NCI-H1417 (cell line): ENCODE measurements at regions not wholly inside any gene's neighbourhood (a gene's known extent, or its start where the extent isn't known, plus 50 kb on each side); places are given as distances from the start of the nearest gene placed in this dataset.

Source experiments
- DNase-seq, 3 experiments: peaks; one replicate each; lab custom pipeline; 2025; lab: John Stamatoyannopoulos, UW

DNA sequence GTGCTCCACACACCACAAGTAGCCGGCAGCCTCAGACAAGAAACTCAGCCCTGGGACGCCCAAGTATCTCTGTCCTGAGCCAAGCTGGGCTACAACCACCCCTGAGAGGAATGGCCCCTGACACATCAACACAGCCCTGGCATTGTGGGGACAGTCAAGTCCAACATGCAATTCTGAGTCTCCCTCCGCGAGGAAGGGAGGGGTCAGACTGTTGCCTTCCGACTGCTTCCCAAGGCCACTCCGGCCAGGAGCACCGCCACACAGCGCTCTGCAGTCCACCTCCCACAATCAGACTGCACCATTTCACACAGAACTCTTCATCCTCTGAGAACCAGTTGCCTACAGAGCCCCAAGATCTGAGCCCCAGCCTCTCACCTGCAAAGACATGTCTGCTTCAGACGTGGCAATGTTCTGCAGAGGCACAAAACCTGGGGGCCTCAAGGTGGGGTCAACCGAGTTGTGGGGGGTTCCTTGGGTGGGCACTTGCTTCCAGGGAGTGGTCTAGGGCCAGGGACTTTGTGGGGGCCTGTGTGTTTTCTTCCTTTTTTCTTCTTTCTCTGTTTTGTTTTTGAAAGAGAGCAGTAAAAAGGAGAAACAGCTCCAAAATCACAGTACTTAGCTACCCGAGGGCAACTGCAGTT is 76.7 kb upstream of the SALL3 start:
- no peak for DNase-seq

DNA sequence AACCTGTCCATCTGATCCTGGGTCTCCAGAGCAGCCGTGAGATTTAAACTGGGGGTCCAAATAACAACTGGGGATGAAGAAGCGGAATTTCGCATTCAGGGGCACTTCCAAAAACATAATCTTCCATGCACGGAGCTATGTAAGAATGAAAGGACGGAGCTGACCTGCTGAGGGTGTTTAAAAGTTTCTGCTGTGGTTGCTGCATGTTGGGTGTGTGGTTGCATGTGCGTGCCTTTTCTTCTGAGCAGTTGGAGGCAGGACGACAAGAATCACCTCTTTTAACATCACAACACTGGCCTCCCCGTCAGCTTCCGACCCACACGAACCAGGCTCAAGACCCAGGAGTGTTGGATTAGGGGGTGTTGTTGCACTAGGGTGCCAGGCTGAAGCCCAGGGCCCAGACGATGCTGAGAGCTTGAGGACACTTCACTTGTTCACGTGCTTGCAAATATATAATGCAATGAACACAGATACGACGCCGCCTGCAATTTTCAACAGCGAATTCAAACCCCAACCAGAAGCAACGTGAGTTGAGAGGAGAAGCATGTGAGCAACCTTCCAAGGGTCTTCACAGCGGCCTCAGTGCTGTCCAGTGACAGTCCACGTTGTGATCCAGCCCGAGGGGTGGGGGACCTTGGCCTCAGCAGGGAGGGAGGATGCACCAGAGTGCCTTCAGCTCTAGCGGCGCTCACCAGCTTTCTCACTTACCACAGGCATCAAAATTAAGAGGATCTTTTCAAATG is 76.0 kb upstream of the SALL3 start:
- no peak for DNase-seq

DNA sequence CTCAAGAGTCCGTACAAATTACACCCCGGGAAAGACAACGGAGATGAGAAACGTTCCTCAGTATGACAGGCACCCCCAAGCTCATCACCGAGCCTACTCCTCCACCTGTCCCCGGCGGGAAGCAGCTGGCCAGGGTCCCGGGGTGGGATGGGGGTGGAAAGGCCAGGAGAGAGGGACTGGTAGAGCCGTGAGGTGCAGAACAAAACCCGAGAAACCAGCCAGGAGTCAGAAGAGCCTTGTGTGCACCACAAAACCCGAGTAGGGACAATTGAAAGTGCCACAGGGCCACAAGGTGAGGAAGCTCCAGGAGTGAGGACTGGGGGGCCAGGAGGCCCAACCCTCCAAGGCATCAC is 75.5 kb upstream of the SALL3 start:
- DNase-seq: no peak

DNA sequence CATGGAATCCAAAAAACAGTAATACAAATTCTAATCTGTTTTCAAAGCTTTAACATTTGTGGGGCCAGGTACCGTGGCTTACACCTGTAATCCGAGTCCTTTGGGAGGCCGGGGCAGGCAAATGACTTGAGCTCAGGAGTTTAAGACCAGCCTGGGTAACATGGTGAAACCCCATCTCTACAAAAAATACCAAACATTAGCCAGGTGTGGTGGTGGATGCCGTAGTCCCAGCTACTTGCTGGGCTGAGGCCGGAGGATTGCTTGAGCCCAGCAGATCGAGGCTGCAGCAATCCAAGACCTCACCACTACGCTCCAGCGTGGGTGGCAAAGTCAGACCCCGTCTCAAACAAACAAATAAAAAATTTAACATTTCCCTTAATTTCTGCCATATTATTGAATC is 74.3 kb upstream of the SALL3 start:
- no peak for DNase-seq

DNA sequence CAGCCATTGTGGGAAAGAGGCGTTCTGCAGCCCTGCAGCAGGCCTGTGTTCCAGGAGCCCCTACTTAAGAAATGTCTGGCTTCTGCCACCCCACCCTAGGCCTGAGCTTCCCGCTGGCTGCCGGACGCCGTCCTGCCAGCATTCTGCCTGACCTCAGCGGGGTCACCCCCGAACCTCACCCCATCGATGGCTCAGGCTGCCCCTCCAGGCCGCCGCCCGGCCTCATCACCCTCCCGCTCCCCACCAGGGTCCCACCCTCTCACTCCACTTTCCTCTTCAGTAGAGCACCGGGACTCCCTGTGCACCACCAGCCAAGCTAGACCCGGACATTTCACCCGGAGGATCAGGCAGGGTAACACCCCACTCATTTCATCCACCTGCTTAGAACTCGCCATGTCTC is 73.6 kb upstream of the SALL3 start:
- no peak for DNase-seq

DNA sequence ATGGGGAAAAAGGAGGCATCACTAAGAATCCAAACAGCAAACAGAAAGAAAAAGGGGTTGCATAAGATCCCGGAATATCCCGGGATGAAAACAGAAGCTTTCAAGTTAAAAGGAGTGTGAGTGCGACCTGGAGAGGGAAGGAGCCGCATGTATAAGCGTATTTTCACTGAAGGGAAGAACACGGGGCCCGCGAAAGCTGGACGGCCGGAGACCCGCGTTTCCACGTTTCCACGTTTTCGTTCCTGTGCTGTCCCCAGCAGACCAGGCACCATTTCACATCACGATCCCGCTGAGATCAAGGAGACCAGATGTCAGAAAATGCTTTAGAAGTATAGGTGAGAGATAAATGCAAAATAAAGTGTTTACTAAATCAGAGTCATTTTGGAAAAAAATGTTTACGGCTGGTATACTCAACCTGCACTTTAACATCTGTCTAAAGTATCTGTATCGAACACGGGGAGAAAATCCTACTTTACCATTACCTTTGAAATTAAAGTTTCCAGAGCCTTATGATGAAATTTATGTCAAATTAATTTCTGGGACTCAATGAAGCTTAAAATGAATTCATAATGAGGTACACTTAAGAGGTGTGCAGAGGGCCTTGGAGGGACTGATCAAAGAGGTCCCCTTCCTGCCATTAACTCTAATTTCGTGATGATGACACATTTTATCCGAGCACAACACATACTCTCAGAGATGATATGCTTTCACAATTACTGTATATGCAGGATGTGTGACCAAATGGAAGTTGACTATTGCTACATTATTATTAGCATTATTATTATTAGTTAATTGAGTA is 71.0 kb upstream of the SALL3 start:
- no peak for DNase-seq

DNA sequence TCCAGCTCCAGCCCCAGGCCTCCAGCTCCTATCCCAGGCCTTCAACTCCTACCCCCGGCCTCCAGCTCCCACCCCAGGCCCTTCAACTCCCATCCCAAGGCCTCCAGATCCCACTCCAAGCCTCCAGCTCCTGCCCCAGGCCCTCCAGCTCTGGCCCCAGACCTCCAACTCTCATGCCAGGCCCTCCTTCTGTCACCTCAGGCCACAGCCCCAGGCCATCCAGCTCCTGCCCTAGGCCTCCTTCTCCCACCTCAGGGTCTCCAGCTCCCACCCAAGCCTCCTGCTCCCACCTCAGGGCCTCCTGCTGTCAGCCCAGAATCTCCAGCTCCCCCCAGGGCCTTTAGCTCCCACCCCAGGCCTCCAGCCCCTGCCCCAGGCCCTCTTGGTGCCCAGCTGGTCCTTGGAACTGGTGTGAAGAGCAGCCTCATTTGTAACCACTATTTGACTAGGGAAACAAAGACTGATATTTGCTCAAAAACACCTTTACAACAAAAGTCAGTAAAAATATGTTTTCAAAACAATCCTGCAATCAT is 67.8 kb upstream of the SALL3 start:
- no peak for DNase-seq

DNA sequence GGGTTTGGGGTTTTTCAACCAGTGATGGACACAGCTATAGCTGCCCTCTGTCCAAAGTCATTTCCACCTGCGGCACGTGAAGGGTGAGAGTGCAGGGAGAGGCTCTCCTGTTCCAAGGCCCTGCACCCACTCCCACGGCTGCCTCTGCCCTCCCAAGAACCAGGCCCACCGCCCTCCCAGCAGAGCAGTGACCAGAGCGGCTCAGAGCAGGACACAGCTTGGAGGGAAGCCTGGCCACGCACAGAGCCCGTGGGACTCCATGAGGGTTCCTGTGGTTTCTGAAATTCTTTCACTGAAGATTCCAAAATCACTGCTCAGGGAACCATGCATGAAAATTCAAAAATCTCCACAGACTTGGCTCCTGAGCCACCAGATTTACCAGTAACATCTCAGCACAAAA is 67.3 kb upstream of the SALL3 start:
- no peak for DNase-seq

DNA sequence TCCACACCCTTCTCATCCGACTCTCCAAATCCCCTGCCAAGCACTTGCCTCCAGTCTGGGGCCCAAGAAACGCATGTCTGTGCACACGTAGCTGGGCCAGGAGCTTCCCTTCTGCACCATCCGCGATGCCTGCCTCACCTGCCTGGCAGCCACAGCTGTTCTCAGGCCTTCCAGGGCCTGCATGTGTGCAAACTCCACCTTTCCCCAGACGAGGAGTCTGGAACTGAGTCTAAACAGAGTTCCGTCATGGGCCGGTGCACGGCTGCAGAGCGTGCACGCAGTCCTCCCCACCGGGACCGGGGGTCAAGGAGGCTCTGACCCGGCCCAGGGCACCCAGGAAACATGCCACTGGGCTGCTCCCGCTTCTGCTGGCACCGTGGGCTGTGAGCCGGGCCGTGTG is 66.8 kb upstream of the SALL3 start:
- no peak for DNase-seq

DNA sequence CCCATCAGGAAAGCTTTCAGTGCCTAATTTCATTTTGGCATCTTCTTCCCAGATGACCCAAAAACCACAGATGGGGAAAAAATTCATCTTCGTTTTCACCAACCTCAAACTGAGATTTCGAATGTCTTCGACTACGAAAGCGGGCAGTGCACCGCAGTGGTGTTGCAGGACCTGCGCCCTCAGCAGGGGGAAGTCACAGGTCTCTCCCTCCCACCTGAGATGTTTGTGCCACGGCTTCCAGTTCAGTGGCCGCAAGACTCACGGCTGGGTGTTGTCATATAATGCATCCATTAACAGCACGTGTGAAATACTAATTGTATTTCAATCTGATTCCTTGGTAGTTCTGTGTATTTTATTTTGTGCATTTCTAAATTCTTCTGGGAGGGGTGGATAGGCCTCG is 66.2 kb upstream of the SALL3 start:
- peak in 1 of 3 experiments; percentile 50 for DNase-seq

DNA sequence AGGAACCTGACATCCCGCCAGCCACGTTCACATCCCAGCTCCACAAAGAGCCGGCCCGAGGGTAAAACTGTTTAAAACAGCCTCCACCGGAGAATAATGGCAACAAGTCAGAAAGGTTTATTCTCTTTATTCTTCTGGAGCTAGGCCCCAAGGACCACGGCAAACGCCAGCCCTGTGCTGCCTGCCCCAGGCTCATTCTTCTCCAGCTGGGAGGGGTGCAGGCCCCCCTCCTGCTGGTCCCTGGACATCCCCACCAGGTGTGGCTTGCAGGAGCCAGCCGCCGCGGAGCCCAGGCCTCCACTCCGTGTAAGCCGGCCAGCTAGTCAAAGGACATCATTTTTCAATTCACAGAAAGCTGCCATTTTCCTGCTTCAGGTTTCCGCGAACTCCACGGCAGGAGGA is 65.8 kb upstream of the SALL3 start:
- no peak for DNase-seq

DNA sequence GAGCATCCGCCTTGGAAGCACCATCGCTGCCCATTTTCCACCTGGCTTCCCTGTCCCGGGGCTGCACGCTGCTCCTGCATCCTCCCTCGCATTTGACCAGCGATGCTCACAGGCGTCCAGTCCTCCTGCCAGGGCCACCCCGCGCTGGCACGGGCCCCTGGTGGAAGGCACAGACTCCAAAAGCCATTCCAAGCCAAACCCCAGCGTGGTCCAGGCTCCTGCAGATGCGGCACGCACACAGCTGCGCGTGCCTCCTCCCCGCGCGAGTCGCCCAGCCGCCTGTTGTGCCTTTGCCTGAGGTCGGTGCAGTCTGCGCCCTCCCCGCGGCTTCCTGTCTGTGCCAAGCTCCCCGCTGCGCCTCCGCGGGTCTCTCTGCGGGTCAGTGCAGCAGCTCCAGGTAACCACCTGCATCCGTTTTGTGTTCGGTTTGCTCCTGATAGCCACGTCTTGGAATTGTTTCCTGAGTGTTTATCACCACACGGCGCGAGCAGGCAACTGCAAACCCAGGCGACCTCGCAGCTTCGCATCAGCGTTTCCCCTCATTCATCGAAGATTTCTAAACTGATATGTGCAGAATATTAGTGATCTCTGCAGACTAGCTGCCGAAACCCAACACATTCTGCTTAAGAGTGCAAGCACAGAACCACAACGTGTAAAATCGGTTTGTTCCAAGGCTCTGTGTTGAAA is 65.2 kb upstream of the SALL3 start:
- DNase-seq: peak in 2 of 3 experiments; percentile 94 to 95

DNA sequence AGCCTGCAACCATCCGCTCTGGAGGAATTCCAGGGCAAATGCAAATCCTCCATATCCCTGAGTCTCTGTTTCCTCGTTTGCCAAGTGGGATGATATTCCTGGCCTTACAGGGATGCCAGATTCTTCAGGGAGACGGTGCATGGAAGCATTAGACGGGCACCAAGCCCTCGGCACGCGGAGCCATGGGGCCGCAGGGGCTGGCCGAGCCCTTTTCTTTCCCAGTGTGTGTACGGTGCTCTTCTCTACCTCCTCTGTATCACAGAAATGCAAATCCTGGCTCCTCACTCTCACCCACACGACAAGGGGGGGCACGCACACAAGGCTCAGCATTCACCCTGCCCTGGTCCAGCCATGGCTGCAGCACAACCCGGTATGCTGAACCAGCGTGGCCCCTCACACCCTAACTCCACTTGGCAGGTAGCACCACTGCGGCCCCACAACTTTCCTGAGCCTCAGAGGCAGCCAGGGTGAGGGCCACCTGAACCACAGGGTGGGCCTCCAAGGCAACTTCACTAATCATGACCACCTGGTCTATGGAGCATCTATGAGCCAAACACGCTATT is 64.1 kb upstream of the SALL3 start:
- no peak for DNase-seq

DNA sequence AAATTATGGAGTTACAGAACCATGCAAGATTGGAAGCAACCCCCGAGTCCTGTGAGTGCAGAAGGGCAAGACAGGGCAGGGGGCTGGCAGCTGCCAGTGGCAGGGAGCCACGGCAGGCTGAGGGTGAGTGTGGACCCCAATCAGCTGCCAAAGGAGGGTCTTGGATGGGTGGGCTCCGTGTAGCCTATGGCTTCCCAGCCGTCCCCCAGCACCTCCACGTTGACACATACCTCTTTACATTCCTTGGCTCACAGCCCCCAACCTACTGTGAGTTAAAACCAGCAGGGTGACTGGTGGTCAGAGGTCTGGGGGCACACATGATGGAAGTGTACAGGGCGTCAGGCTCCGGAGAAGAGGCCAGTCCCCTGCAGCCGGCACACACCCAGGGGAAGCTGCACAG is 60.9 kb upstream of the SALL3 start:
- no peak for DNase-seq

DNA sequence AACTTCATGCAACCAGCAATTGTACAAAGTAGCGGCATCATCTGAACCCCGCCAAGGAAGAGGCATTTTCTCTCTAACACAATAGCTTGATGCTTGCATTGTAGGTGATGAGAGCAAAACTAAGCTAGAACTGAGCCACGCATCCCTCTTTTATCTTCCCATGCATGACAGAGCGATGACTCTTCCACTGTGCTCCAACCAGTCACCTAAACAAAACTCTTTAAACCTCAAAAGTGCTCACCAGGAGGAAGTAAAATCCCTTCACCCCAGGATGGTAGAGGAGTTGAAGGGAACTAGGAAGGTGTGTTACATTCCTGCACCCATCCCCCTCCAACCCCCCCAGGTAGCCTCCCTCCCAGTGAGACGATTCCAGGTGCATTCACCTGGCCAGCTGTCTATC is 59.7 kb upstream of the SALL3 start:
- DNase-seq: no peak

DNA sequence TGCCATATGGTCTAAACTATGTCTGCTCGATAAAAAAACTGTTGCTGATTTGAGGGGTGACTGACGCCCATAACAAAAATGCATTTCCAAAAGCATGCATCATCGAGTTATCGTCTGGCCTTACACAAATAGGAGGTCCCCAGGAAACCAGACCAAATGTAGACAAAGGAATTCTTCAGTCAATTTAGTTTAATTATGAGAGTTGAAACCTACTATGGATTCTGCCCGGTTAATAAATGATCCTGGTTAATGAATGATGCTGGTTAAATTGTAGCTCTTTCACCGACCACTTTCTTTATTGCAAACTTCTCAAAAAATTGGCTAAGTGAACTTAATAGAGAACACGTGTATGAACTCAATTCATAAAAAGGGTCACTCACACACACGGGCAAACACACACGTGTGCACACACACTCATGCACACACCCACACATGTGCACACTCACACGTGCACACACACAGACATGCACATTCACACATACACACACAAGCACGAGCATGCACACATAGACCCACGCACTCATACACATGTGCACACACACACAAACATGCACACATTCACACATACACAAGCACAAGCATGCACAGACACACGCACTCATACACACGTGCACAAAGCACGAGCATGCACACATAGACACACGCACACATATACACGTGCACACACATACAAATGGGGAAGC is 59.0 kb upstream of the SALL3 start:
- no peak for DNase-seq

DNA sequence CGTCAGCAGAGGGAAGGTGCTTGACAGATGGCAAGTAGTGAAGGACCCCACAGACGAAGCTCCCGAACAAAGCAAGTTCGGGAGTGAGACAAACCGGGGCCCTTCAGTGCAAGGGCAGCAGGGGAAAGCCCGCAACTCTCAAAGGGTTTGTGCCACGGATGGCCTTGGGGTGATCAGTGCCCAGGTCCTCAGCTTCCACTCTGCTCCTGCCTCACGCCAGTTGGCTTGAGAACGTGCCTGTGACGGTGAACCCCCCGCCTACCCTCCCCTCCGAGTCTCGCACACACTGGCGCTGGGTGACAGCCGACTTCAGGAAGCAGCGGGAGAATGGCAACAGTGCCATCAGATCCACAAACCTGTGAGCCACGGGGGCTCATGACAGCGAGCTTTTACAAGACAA is 56.8 kb upstream of the SALL3 start:
- no peak for DNase-seq

DNA sequence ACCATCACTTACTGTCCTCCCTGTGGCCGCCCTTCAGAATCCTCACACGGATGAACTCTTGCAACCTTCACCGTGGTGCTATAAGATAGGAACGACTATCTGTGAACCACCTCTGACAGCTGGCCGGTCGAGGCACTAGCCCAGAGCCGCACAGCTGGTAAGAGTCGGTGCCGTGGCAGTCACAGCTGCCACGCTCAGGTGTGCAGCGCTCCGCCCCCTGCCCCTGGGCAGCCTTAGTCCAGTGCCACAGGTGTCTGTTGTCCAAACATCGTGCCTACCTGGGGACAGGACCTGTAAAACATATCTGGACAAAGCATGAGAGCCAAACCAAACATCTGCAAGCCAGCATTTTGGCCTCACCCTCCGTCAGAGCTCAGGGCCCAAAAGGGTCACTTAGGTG is 55.3 kb upstream of the SALL3 start:
- no peak for DNase-seq

DNA sequence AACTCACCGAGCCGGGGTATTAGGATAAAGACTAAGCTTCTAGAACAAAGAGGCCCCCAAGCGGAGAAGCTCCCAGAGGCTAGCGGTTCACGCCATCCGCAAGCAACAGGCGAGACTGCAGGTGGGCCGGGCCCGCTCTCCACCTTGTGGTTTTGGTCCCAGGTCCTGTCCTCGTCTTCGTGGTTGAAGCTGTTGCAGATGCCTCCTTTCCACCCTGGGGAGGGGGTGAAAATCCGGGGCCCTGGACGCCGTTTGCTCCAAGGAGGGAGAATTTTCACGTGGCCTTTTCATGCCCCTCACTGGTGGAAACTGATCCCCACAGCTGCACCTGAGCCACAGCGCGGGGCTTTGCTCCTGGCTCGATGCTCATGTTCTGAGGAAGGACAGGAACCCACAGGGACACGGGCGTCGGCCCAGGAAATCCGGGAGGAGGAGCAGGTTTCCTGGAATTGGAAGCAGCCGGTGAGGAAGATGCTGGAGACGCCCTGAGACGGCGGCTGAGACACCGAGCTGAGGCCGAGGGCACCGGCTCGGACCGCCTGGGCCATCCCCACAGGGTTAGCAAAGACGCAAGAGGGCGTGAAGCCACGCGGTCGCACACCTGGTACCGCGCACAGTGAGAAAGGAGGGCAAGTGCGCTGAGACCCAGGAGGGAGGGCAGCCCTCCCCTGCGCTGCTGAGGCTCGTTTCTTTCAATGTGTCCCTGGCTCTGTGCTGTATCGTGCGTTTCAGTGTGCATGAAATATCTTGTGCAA is 54.7 kb upstream of the SALL3 start:
- DNase-seq: no peak

DNA sequence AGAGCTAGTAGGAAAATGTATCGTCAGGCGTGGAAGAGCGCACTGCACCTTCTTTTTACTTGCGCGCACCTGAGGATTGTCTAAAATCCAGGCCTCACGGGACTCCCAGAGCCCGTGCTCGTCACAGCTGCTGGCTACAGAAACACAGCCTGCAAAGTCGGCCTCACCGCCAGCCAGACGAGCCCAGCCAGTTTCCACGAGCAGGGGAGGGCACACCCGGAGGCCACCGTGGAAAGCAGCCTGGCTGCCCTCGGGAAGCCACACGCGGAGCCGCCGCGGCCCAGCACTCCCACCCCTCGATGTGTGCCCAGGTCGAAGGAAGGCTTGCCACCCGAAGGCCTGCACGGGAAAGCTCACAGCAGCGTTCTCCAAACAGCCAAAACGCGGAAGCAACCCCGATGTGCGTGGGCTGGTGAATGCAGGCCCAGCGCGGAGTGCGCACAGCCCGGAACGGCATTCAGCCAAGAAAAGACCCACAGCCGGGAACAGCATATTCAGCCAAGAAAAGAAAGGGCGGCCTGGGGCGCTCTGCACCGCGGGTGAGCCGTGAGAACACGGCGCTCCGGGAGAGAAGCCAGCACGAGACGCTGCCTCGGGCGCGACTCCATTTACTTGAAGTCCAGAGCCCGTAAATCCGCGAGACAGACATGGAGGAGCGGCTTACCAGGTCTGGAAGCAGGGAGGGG is 53.9 kb upstream of the SALL3 start:
- no peak for DNase-seq
